Epithelial cell of proximal tubule (primary cell): ENCODE measurements at regions not wholly inside any gene's neighbourhood (a gene's known extent, or its start where the extent isn't known, plus 50 kb on each side); places are given as distances from the start of the nearest gene placed in this dataset.

Source experiments
- DNase-seq: peaks from one replicate; pipeline ENCODE4 v3.0.0-alpha.2; 2011; ENCODE audit warnings: low read depth
- H3K4me3 ChIP-seq: 2 replicates; pipeline ENCODE4 v1.5.1; 2011; ENCODE audit warnings: low read depth, mild to moderate bottlenecking, low read length
- CTCF ChIP-seq: conservative IDR thresholded peaks from 2 replicates; pipeline ENCODE4 v1.5.1; 2012; ENCODE audit warnings: low read depth, mild to moderate bottlenecking, low read length

GRCh38 chr12:24304285-24304684 is 354.8 kb upstream of the SOX5 start:
- no peak overlapping the region for H3K4me3 ChIP-seq
- no peak for TF ChIP-seq CTCF
- DNase-seq = no peak

GRCh38 chr12:24302708-24303107 is 353.2 kb upstream of the SOX5 start:
- no peak overlapping the region for H3K4me3 ChIP-seq
- TF ChIP-seq CTCF = no peak
- no peak for DNase-seq

GRCh38 chr12:24297516-24297915 is 348.0 kb upstream of the SOX5 start:
- TF ChIP-seq CTCF = no peak
- no peak for DNase-seq
- no peak overlapping the region for H3K4me3 ChIP-seq

GRCh38 chr12:24293549-24293948 is 344.1 kb upstream of the SOX5 start:
- DNase-seq = no peak
- no peak overlapping the region for H3K4me3 ChIP-seq
- TF ChIP-seq CTCF = no peak

- no peak overlapping the region for H3K4me3 ChIP-seq
- no peak for TF ChIP-seq CTCF
- no peak for DNase-seq
Measured at GRCh38 chr12:24287963-24288362, 338.5 kb upstream of the SOX5 start.

- H3K4me3 ChIP-seq = no peak overlapping the region
- no peak for DNase-seq
- TF ChIP-seq CTCF = no peak
Measured at GRCh38 chr12:24285448-24285847, 336.0 kb upstream of the SOX5 start.

GRCh38 chr12:24281341-24281740 is 331.9 kb upstream of the SOX5 start:
- no peak overlapping the region for H3K4me3 ChIP-seq
- no peak for TF ChIP-seq CTCF
- no peak for DNase-seq
